HG02610 (cell line): ENCODE measurements at regions not wholly inside any gene's neighbourhood (a gene's known extent, or its start where the extent isn't known, plus 50 kb on each side); places are given as distances from the start of the nearest gene placed in this dataset.

Source experiments
- ATAC-seq: cut with Tn5 transposase; IDR thresholded peaks from one replicate; pipeline ENCODE4 v1.9.1; 2021; ENCODE audit warnings: mild to moderate bottlenecking, moderate library complexity; ENCODE audit not compliant: unreplicated experiment

GRCh38 chr7:142606081-142606480, 143.2 kb upstream of the PRSS1 start:
- ATAC-seq: no peak

- ATAC-seq: no peak
Measured at GRCh38 chr7:142604671-142605070, 144.6 kb upstream of the PRSS1 start.

GRCh38 chr7:142603870-142604448, 145.3 kb upstream of the PRSS1 start:
- no peak for ATAC-seq

- ATAC-seq: peak; percentile 89
Measured at GRCh38 chr7:142602756-142603155, 146.5 kb upstream of the PRSS1 start.

- no peak for ATAC-seq
Measured at GRCh38 chr7:142602183-142602582, 147.1 kb upstream of the PRSS1 start.

- no peak for ATAC-seq
Measured at GRCh38 chr7:142598297-142598696, 151.0 kb upstream of the PRSS1 start.

- ATAC-seq: no peak
Measured at GRCh38 chr7:142597547-142597946, 151.7 kb upstream of the PRSS1 start.

- no peak for ATAC-seq
Measured at GRCh38 chr7:142595816-142596516, 153.3 kb upstream of the PRSS1 start.

- no peak for ATAC-seq
Measured at GRCh38 chr7:142594078-142594477, 155.2 kb upstream of the PRSS1 start.

GRCh38 chr7:142593106-142593505, 156.2 kb upstream of the PRSS1 start:
- ATAC-seq: no peak

GRCh38 chr7:142592664-142593063, 156.6 kb upstream of the PRSS1 start:
- ATAC-seq: no peak

- ATAC-seq: no peak
Measured at GRCh38 chr7:142592231-142592630, 157.0 kb upstream of the PRSS1 start.

- no peak for ATAC-seq
Measured at GRCh38 chr7:142590830-142591457, 158.3 kb upstream of the PRSS1 start.

GRCh38 chr7:142590077-142590476, 159.2 kb upstream of the PRSS1 start:
- no peak for ATAC-seq

GRCh38 chr7:142587578-142588191, 161.6 kb upstream of the PRSS1 start:
- peak; percentile 39 for ATAC-seq

- ATAC-seq: no peak
Measured at GRCh38 chr7:142586611-142587010, 162.7 kb upstream of the PRSS1 start.

- no peak for ATAC-seq
Measured at GRCh38 chr7:142585425-142585824, 163.8 kb upstream of the PRSS1 start.

- ATAC-seq: no peak
Measured at GRCh38 chr7:142584765-142585164, 164.5 kb upstream of the PRSS1 start.

- ATAC-seq: peak; percentile 91
Measured at GRCh38 chr7:142583446-142583845, 165.8 kb upstream of the PRSS1 start.

- ATAC-seq: no peak
Measured at GRCh38 chr7:142582351-142582750, 166.9 kb upstream of the PRSS1 start.

GRCh38 chr7:142581341-142581740, 167.9 kb upstream of the PRSS1 start:
- peak; percentile 70 for ATAC-seq

- no peak for ATAC-seq
Measured at GRCh38 chr7:142579946-142580345, 169.3 kb upstream of the PRSS1 start.
